Activated naive CD4-positive, alpha-beta T cell treated with anti-CD3 and anti-CD28 coated beads, Interleukin-2, amount 50 U/mL, for 72 hours (primary cell): ENCODE measurements at regions not wholly inside any gene's neighbourhood (a gene's known extent, or its start where the extent isn't known, plus 50 kb on each side); places are given as distances from the start of the nearest gene placed in this dataset.
"Not testable (repeated sequence)": the region's sequence is repeated elsewhere in the genome, so short reads cannot be mapped to it uniquely, and the experiment has no call there.

Source experiments
- ATAC-seq, 2 donors: fragments of 150-1000 bp; cut with Tn5 transposase; 2 replicates each; pipeline ENCODE4 v1.10.0; 2021; ENCODE audit warnings: mild to moderate bottlenecking in 2 of 2, moderate library complexity in 2 of 2
- DNase-seq, 2 donors: peaks; one replicate each; pipeline ENCODE4 v3.0.0; 2021 to 2022; ENCODE audit warnings: low spot score in 2 of 2
- H3K27ac Mint-ChIP-seq, 2 donors: one replicate each; pipeline ENCODE4 v1.8.0; 2022; ENCODE audit warnings: mild to moderate bottlenecking in 2 of 2, mixed read lengths in 2 of 2
- H3K36me3 Mint-ChIP-seq, 2 donors: one replicate each; pipeline ENCODE4 v1.8.0; 2022; ENCODE audit warnings: mixed read lengths in 2 of 2
- H3K9me3 Mint-ChIP-seq, 2 donors: one replicate each; pipeline ENCODE4 v1.8.0; 2022; ENCODE audit warnings: mixed read lengths in 2 of 2

GRCh38 chr4:117831060-117831683, 203.1 kb upstream of the NDST3 start:
- DNase-seq, result no peak
- no peak for ATAC-seq
- Mint-ChIP-seq H3K9me3 (peaks cover 5 to 8% of the 10 kb centered on the region in 2 donors), H3K36me3 (no peaks in the 10 kb centered on the region), H3K27ac (no peak overlapping the region)

DNA sequence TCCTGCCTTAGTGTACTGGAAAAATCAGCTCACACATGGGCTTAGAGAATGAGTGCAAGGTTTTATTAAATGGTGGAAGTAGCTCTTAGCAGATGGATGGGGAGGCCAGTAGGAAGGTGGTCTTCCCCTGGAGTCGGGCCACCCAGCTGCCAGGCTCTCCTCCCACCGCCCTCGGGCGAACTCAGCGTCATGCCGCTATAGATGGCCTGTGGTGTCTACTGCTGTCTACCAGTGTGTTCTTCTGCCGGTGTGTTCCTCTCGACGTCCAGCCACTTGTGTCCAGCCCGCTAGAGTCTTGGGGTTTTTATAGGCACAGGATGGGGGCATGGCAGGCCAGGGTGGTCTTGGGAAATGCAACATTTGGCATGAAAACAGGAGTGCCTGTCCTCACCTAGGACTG, 198.7 kb upstream of the NDST3 start:
- DNase-seq, result no peak
- peaks cover 5 to 8% of the 10 kb centered on the region in 2 donors for H3K9me3 Mint-ChIP-seq
- H3K27ac Mint-ChIP-seq, result no peak overlapping the region
- H3K36me3 Mint-ChIP-seq, result no peaks in the 10 kb centered on the region
- no peak for ATAC-seq

DNA sequence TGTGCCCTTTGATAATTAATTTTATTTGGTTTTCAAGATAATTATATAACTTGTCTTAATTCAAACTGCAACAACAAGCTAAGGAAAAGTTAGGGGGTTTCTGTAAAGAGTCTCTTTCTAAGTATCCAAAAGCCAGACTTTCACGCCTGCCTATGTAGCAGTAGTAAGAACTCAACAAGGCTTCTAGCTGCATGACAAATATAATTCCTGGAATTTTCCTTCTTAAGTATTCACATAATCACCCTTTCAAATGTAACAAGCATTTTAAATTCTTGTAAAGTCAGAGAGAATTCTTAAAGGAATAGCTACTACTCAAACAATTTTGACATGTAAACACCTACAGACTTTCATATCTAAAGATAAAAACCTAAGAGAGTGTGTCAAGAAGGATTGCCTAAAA, 189.7 kb upstream of the NDST3 start:
- peaks cover 0 to 9% of the 10 kb centered on the region in 2 donors for H3K36me3 Mint-ChIP-seq
- peaks cover under 1 to 10% of the 10 kb centered on the region in 2 donors for H3K9me3 Mint-ChIP-seq
- ATAC-seq (no peak), DNase-seq (no peak)
- no peak overlapping the region for H3K27ac Mint-ChIP-seq

GRCh38 chr4:117845270-117845669, 189.0 kb upstream of the NDST3 start:
- Mint-ChIP-seq H3K27ac (no peak overlapping the region), H3K36me3 (peaks cover 0 to 16% of the 10 kb centered on the region in 2 donors), H3K9me3 (peaks cover 8 to 17% of the 10 kb centered on the region in 2 donors)
- DNase-seq (no peak), ATAC-seq (no peak)

DNA sequence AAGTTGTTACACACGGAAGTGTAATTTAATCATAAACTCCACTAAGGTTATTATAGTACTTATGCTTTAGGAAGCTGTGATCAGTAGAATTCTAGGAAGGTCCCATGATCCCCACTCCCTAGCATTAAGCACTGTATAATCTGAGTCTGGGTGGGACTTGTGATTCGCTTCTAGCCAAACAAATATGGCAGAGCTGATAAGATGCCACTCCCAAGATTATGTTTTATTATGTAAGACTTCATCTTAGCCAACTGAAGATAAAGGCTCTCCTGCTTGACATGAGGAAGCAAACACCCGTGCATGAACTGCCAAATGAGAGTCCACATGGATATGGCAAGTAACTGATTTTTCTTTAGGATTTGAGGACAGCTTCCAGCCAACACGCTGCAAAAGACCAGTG, 186.4 kb upstream of the NDST3 start:
- H3K9me3 Mint-ChIP-seq, result peaks cover 12 to 24% of the 10 kb centered on the region in 2 donors
- ATAC-seq (no peak), DNase-seq (no peak)
- H3K36me3 Mint-ChIP-seq, result peaks cover 0 to 19% of the 10 kb centered on the region in 2 donors
- no peak overlapping the region for H3K27ac Mint-ChIP-seq

DNA sequence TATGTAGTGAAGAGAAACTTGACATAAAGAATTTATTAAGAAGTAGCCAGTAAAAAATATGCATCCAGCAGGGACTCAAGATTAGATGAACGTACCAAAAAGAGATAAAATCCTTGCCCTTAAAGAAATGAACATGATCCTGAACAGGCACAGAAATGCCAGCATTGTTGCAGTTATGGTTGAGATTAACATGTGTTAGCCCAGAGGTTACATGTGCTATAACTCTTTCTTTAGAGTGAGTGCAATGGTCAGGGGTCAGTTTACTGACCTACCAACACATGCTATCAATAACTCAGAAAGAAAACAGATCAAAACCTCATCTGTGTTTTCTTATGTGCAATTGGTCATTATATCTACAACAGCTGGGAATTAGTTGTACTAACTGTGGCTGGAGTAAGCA, 166.1 kb upstream of the NDST3 start:
- H3K27ac Mint-ChIP-seq, result no peak overlapping the region
- no peak for DNase-seq
- H3K9me3 Mint-ChIP-seq, result no peaks in the 10 kb centered on the region
- H3K36me3 Mint-ChIP-seq, result no peaks in the 10 kb centered on the region
- no peak for ATAC-seq

- H3K27ac Mint-ChIP-seq, result no peak overlapping the region
- no peaks in the 10 kb centered on the region for H3K9me3 Mint-ChIP-seq
- no peak for ATAC-seq
- no peak for DNase-seq
- H3K36me3 Mint-ChIP-seq, result no peaks in the 10 kb centered on the region
Measured at GRCh38 chr4:117873779-117874178, 160.5 kb upstream of the NDST3 start.

- no peak for DNase-seq
- H3K9me3 Mint-ChIP-seq, result no peaks in the 10 kb centered on the region
- H3K36me3 Mint-ChIP-seq, result no peaks in the 10 kb centered on the region
- H3K27ac Mint-ChIP-seq, result no peak overlapping the region
- no peak for ATAC-seq
Measured at GRCh38 chr4:117874216-117874615, 160.1 kb upstream of the NDST3 start.

DNA sequence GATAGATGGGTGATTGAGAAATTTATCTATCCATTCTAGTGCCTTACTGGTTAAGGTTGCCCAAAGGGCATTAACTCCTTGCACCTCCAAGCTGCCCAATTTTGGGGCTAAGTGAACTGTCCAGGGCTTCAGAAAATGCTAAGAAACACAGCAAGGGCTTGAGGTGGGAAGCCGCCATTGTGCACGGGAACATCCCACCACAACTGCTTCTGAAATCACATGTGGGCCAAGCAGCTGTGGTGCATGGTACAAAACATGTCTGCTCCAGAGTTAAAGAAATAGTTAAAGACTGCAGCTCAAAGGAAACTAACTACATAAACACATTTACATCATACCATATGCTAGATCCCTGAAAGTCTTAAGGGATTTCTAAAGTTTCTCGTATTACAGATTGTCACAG, 144.3 kb upstream of the NDST3 start:
- no peak overlapping the region for H3K27ac Mint-ChIP-seq
- DNase-seq (no peak), ATAC-seq (no peak)
- H3K9me3 Mint-ChIP-seq, result peaks cover 4 to 6% of the 10 kb centered on the region in 2 donors
- H3K36me3 Mint-ChIP-seq, result peaks cover 0 to 5% of the 10 kb centered on the region in 2 donors

GRCh38 chr4:117893207-117893606, 141.1 kb upstream of the NDST3 start:
- H3K27ac Mint-ChIP-seq, result no peak overlapping the region
- DNase-seq (no peak), ATAC-seq (no peak)
- H3K36me3 Mint-ChIP-seq, result no peaks in the 10 kb centered on the region
- peaks cover 5 to 7% of the 10 kb centered on the region in 2 donors for H3K9me3 Mint-ChIP-seq

DNA sequence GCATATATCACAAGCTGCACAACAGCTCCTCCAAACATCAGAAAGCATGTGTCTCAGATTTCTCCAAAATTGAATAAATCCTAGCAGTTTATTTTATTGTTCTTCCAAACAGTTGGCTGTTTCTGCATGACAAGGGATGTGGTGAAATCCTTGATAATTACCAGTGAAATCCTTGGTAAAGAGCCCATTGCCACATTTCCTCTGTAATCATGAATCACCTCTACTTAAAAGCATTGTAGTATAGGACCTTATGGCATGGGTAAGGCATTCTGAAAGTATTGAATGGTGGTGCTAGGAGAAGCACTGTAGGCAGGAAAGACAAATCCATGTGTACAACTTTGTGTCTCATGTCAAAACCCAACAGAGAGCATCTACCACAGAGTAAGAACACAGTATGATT, 135.8 kb upstream of the NDST3 start:
- H3K27ac Mint-ChIP-seq, result no peak overlapping the region
- H3K9me3 Mint-ChIP-seq, result peaks cover 5 to 7% of the 10 kb centered on the region in 2 donors
- ATAC-seq (no peak), DNase-seq (no peak)
- H3K36me3 Mint-ChIP-seq, result no peaks in the 10 kb centered on the region

DNA sequence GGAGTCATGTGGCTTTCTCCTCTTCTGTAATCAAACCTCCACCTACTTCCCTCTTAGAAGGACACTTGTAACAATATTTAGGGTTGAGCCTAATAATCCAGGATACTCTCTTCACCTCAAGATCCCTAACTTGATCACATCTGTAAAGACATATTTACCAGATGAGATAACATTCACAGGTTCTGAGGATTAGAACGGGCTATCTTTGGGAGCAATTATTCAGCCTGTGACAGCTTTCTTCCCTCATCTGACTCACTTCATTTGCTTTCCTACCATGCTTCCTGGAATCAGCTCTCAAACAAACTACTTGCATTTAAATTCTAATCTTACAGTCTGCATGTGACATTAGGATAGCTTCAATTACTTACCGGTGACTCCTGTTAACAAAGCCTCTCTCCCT, 133.5 kb upstream of the NDST3 start:
- ATAC-seq, result no peak
- H3K36me3 Mint-ChIP-seq, result no peaks in the 10 kb centered on the region

DNA sequence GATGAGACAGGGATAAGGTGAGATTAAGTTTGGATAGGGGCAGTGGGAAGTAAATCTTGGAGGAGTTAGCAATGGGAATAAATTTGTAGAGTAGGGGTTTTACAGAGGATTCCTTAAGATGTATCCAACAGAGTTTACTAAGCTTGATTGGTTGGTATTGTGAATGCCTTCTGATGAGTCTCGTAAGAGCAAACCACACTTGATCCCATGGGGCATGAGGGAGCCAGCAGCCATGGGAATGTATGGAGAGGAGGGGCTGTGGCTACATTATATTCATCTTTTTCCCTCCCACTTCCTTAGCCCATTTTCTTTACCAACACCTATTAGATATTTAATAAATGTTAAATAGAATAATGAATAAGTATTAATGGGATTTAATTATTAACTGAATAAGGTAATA, 126.6 kb upstream of the NDST3 start:
- no peak for ATAC-seq
- no peak for DNase-seq
- no peaks in the 10 kb centered on the region for H3K36me3 Mint-ChIP-seq
- H3K27ac Mint-ChIP-seq, result no peak overlapping the region
- H3K9me3 Mint-ChIP-seq, result no peaks in the 10 kb centered on the region

More for the DNA sequence above, 133.5 kb upstream of the NDST3 start:
- H3K9me3 Mint-ChIP-seq, result peaks cover 5 to 7% of the 10 kb centered on the region in 2 donors
- no peak for DNase-seq
- no peak overlapping the region for H3K27ac Mint-ChIP-seq

GRCh38 chr4:117908306-117909207, 125.7 kb upstream of the NDST3 start:
- H3K27ac Mint-ChIP-seq, result no peak overlapping the region
- DNase-seq (no peak), ATAC-seq (no peak)
- H3K36me3 Mint-ChIP-seq, result no peaks in the 10 kb centered on the region
- no peaks in the 10 kb centered on the region for H3K9me3 Mint-ChIP-seq

GRCh38 chr4:117916728-117917127, 117.6 kb upstream of the NDST3 start:
- ATAC-seq, result no peak
- H3K36me3 Mint-ChIP-seq, result no peaks in the 10 kb centered on the region
- H3K27ac Mint-ChIP-seq, result no peak overlapping the region
- no peak for DNase-seq
- H3K9me3 Mint-ChIP-seq, result peaks cover 3 to 12% of the 10 kb centered on the region in 2 donors

DNA sequence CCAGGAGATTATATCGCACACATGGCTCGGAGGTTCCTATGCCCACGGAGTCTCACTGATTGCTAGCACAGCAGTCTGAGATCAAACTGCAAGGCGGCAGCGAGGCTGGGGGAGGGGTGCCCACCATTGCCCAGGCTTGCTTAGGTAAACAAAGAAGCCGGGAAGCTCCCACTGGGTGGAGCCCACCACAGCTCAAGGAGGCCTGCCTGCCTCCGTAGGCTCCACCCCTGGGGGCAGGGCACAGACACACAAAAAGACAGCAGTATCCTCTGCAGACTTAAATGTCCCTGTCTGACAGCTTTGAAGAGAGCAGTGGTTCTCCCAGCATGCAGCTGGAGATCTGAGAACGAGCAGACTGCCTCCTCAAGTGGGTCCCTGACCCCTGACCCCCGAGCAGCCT, 112.0 kb upstream of the NDST3 start:
- not testable (repeated sequence) for H3K9me3 Mint-ChIP-seq, ATAC-seq, H3K27ac Mint-ChIP-seq, DNase-seq, H3K36me3 Mint-ChIP-seq

GRCh38 chr4:117927823-117928222, 106.5 kb upstream of the NDST3 start:
- not testable (repeated sequence) for DNase-seq, H3K36me3 Mint-ChIP-seq, ATAC-seq, H3K9me3 Mint-ChIP-seq, H3K27ac Mint-ChIP-seq

DNA sequence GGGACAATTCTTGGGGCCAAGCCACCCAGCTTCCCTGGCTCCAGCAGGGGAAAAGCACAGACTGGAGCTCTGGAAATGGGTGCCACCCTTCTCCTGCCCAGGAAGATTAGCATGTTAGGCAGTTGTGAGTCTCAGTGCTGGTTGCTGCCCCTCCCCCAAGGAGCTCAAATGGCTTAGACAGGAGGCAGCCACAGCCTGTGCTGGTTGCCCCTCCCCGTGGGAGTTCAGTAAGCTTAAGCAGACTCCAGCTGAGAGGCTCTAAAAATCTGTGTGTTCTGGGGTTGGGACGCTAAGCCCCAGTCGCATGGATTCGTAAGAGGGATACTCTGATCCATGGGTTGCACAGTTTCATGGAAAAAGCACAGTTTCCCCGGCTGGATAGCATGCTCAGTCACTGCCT, 92.7 kb upstream of the NDST3 start:
- ATAC-seq, result no peak
- H3K27ac Mint-ChIP-seq, result no peak overlapping the region
- no peak for DNase-seq
- H3K9me3 Mint-ChIP-seq, result peaks cover 11 to 19% of the 10 kb centered on the region in 2 donors
- no peaks in the 10 kb centered on the region for H3K36me3 Mint-ChIP-seq
